ENCODE measurements at regions not wholly inside any gene's neighbourhood (a gene's known extent, or its start where the extent isn't known, plus 50 kb on each side); places are given as distances from the start of the nearest gene placed in this dataset.
"Not testable (repeated sequence)": the region's sequence is repeated elsewhere in the genome, so short reads cannot be mapped to it uniquely, and the experiment has no call there.

- no peak for DNase-seq
Observed at GRCh38 chr10:101280511-101280910, 51.2 kb upstream of the LBX1 start.

- DNase-seq = not testable (repeated sequence)
Observed at GRCh38 chr10:101280921-101281320, 51.7 kb upstream of the LBX1 start.

- DNase-seq = no peak
Observed at GRCh38 chr10:101282947-101283346, 53.7 kb upstream of the LBX1 start.

DNA sequence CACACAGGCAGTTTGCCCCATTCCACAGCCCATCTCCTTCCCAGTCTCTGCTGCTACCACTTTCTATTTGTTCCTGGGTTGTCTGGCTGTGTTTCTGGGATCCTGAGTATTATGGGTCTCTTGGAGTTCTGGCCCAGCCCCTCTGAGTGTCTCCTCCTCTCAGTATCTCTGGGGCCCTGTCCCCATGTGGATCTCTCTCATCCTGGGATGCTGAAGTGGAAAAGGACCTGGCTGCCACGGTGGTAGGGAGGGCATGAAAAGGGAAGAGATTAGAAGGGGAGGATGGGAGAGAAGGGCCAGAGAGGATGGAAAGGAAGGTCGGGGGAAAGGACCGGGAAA is 54.5 kb upstream of the LBX1 start:
- no peak for DNase-seq

DNA sequence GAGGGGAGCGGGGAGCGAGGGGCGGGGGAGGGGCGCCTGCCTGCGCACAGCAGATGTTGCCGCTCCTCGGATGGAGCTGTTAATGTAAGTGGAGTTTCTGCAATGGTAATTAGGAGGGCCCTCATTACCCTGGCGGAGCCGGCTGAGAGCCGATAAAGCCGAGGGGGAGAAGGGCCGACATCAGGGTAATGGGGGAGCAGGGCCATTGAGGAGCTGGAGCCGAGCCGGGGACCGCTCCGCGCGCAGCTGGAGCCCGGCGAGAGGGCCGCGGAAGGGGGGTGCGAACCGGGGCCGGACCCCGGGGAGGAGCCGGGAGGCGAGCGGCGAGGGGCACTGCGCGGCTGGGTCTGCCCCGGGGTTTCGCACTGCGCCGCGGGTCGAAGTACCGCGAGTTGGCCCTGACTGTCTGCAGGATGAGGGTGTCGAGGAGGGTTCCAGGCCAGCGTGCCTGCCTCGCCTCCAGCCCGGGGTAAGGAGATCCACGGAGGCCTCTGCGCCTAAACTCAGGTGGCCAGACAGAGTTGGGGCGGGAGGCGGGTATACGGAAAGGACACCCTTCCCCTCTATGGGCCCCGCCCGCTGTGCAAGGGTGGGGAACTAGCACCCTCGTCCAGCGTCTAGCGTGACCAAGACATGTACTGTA is 55.0 kb upstream of the LBX1 start:
- DNase-seq = no peak

DNA sequence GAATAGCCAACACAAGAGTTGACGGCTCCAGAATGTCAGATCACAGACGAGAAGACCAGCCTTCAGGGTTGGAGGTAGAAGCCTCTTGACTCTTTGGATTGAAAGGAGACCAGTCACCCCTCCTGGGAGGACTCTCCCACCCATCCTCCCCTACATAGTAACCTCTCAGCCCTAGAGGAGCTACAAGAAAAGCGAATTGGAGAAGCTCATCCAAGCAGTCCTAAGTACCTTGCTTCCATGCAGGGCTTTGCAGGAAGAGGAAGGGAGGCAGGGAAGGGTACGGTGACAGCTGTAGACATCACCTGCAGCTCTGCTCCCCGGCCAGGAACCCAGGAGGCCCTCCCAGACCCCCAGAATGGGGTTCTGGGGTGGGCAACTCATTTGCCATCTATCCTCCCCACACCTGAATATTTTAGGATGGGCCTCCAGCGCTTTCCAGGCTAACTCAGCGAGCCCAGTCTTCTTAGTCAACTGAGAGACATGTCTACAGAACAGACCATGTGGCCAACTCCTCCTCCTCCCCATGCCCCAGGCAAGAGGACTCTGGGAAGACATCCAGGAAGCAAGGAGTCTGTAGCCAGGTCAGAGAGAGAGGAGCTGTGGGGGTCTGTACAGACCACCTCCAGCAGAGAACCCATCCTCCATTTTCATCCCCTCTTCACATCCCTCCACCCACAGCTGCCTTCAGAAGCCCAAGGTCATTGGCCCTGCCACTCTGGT is 55.6 kb upstream of the LBX1 start:
- no peak for DNase-seq

- DNase-seq = no peak
Observed at GRCh38 chr10:101285519-101286070, 56.3 kb upstream of the LBX1 start.

- DNase-seq = no peak
Observed at GRCh38 chr10:101286248-101287046, 57.2 kb upstream of the LBX1 start.

DNA sequence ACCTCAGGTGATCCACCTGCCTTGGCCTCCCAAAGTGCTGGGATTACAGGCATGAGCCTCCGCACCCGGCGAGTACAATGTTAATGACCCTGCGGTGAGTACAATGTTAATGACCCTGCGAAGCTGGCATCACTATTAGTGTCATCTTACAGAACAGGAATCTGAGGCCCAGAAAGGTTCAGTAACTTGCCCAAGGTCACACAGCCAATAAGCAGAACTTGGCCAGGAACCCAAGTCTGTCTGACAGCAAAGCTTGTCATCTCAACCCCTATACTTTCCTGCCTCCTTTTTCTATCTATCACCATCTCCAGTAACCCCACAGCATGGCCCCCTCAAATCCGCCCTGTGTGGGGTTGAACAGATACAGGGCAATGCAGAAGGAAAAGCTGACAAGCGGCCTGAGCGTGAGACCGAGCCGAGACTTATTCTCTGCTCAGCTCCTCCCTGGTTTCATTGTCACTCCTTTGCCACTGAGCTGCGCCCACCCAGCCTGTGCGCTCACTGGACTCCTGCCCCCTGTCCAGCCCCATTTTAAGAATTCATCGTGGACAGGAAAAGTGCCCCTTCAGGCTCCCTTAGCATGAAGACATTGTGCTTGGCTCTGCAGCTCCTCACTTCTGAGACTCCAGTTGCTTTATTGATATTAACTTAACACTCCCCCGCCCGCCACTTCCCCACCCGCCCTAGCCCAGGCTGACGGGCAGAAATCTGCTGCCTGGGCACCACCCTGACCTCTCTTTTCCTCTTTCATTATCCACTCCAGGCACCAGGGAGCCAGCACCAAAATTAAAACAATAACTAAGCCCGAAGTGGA is 58.1 kb upstream of the LBX1 start:
- no peak for DNase-seq

DNA sequence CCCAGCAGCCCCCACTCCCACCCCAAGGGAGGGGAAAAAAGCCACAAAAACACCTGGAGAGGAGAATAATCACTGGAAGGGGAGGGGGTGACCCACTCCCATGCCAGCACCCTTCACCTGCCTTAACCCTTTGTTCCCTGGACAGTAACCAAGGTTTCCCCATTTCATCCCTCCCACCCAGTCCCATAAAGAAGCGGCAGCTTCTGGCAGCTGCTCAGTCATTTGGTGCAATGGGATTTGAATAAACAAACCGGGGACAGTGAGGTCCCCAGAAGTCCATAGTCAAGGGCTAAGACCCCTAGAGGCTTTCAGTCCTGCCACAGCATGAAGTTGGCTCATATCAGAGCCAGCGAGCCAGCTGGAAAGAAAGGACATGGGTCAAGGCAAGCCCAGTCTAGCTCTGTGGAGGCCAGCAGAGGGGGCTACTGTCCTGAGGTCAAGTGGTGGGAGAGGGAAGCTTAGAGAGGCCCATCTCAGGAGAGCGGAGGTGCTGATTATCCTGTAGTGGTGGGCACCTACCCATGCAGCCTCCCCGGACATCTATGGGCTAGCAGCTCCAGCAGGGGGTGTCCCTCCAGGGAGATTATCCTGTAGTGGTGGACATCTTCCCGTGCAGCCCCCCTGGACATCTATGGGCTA is 58.9 kb upstream of the LBX1 start:
- DNase-seq = no peak

DNA sequence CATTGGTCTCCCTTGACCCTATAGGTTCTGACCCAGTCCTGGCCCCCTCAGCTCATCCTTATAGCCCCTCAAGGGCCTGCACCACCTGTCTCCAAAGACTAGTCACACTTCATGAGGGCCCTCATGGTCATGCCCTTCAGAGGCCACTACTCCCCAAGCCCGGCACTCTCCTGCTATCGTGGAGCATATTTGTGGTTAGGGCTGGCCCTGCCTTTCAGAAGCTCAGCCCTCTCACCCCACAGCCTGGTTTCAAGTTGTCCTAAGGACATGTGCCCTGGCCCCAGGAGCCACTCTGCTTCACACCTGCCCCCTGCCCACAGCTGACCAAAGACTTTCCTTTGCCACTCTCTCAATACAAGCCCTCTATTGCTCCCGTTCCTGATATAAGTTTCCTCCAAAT is 60.3 kb upstream of the LBX1 start:
- DNase-seq = no peak

- DNase-seq = no peak
Observed at GRCh38 chr10:101290431-101290830, 61.2 kb upstream of the LBX1 start.

DNA sequence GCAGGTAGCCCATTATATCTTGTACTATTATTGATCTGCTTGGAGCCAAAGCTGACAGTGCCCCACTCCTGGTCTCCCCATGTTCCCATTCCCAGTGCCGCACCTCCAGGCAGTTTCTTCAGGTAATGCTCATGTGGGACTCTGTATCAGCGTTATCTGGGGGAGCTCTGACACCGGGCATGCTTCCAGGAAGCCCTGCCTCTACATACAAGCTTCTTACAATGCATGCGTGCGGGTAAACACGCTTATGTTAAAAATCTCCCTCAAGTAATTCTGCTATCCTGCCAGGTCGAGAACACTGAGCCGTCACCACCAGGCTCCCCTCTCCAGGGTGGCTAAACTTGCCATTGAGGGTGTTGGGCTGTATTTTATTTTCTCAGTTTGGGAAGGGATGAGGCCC is 61.6 kb upstream of the LBX1 start:
- DNase-seq = no peak

- peak; percentile 52 to 71 for DNase-seq
Observed at GRCh38 chr10:101291331-101292193, 62.3 kb upstream of the LBX1 start.

DNA sequence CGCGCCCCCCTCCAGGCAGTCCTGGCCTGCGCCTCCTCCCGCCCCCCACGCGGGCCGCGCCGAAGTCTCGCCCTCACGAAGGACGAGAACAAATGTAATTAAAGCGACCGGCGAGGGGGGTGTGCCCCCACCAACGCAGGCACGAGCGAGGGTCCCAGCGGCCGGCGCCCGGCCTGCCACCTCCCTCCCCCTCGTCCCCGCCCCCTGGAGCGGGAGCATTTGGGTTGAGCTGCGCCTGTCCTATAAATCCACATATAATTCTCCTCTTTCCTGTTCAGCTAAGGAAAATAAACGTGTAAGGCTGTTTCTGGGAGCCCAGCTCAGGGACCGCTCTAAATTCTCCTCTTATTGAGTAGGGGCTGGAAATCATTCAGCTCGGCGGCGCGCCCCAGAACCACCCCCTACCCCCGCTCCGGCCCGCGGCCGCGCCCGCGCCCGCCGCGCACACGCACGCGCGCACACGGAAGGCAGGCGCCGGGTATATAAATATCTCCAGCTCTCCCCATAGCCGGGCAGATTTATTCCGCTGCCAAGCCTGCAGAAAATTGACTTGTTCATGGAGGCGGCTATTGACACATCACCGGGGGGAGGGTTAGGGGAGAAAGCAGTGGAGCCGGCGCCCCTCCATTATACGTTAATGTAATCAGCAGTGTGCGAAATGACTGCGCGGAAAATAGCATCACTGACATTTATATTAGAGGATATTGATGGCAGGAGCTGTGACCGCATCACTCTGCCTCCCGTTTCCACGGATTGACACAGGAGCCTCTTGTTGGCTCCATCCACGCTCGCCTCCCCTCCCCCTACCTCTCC is 61.6 kb upstream of the BTRC start:
- no peak for DNase-seq

- no peak for DNase-seq
Observed at GRCh38 chr10:101293007-101293723, 60.8 kb upstream of the BTRC start.

DNA sequence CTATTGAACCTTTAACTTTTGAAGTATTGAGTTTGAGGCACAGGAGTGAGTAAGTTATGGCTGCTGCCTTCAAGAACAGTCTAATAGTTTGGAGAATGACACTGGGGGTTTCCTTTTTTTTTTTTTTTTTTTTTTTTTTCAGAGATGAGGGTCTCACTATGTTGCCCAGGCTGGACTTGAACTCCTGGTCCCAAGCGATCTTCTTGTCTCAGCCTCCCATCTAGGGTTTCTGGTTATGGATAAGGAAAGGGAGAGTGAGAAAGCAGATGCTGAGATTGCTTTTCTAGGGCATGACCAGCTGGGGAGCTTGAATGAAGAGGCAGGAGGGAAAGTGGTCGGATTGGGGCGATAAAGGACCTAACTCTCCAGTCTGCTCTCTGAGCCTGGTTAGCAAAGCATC is 59.9 kb upstream of the BTRC start:
- no peak for DNase-seq

- DNase-seq = no peak
Observed at GRCh38 chr10:101295261-101295660, 58.7 kb upstream of the BTRC start.

GRCh38 chr10:101297901-101298486 is 56.0 kb upstream of the BTRC start:
- DNase-seq = peak; percentile 85 to 87
